ENCODE measurements at regions not wholly inside any gene's neighbourhood (a gene's known extent, or its start where the extent isn't known, plus 50 kb on each side); places are given as distances from the start of the nearest gene placed in this dataset.
A peak's percentile ranks its signal among the peaks of the same experiment; 100 is the strongest.

- H3K36me3 Mint-ChIP-seq (ENCODE audit: insufficient read depth, unreplicated experiment), result no peaks in the 10 kb centered on the region
- ChIA-PET POLR2A (no interaction called here), CTCF (interaction anchor here (0.7 kb wide), 1 partner anchor 503 kb away, joined by 4 read pairs; no protein-coding TSS in a partner anchor)
- H3K4me1 Mint-ChIP-seq (ENCODE audit: insufficient read depth, unreplicated experiment), result peaks cover 4% of the 10 kb centered on the region
- no TSS peak for BruUV-seq (replicated peaks)
- DNase-seq (ENCODE audit: unreplicated experiment), result peak; percentile 66
- H3K4me3 Mint-ChIP-seq (ENCODE audit: unreplicated experiment), result no peak overlapping the region
- intact Hi-C loops (cut with micrococcal nuclease), result no loop called here
- TF ChIP-seq CTCF (IDR thresholded peaks at IDR 0.05; ENCODE audit: unreplicated experiment), result peak; percentile 78
- H3K27me3 Mint-ChIP-seq (ENCODE audit: insufficient read depth, unreplicated experiment), result peaks cover 22% of the 10 kb centered on the region
- no peak overlapping the region for H3K27ac Mint-ChIP-seq (ENCODE audit: low read depth, unreplicated experiment)
- H3K9me3 Mint-ChIP-seq (ENCODE audit: unreplicated experiment), result no peaks in the 10 kb centered on the region
Observed at GRCh38 chr12:131608740-131609690, 101.9 kb upstream of the SFSWAP start.

GRCh38 chr12:131609762-131610161 lies 101.1 kb upstream of the SFSWAP start:
- no peak overlapping the region for H3K27ac Mint-ChIP-seq (ENCODE audit: low read depth, unreplicated experiment)
- H3K9me3 Mint-ChIP-seq (ENCODE audit: unreplicated experiment), result no peaks in the 10 kb centered on the region
- no TSS peak for BruUV-seq (replicated peaks)
- no peaks in the 10 kb centered on the region for H3K36me3 Mint-ChIP-seq (ENCODE audit: insufficient read depth, unreplicated experiment)
- DNase-seq (ENCODE audit: unreplicated experiment), result no peak
- peaks cover 25% of the 10 kb centered on the region for H3K27me3 Mint-ChIP-seq (ENCODE audit: insufficient read depth, unreplicated experiment)
- H3K4me1 Mint-ChIP-seq (ENCODE audit: insufficient read depth, unreplicated experiment), result peaks cover 4% of the 10 kb centered on the region
- POLR2A ChIA-PET, result no interaction called here
- TF ChIP-seq CTCF (IDR thresholded peaks at IDR 0.05; ENCODE audit: unreplicated experiment), result no peak
- CTCF ChIA-PET, result interaction anchor here (0.7 to 1.0 kb wide), 2 partner anchors 156 to 504 kb away, joined by 3 to 4 read pairs; no protein-coding TSS in a partner anchor
- no peak overlapping the region for H3K4me3 Mint-ChIP-seq (ENCODE audit: unreplicated experiment)
- intact Hi-C loops (cut with micrococcal nuclease), result no loop called here

- no TSS peak for BruUV-seq (replicated peaks)
- Mint-ChIP-seq H3K9me3 (ENCODE audit: unreplicated experiment) (no peaks in the 10 kb centered on the region), H3K27ac (ENCODE audit: low read depth, unreplicated experiment) (no peak overlapping the region), H3K27me3 (ENCODE audit: insufficient read depth, unreplicated experiment) (peaks cover 29% of the 10 kb centered on the region), H3K4me3 (ENCODE audit: unreplicated experiment) (no peak overlapping the region), H3K36me3 (ENCODE audit: insufficient read depth, unreplicated experiment) (no peaks in the 10 kb centered on the region), H3K4me1 (ENCODE audit: insufficient read depth, unreplicated experiment) (peaks cover 4% of the 10 kb centered on the region)
- POLR2A ChIA-PET, result no interaction called here
- CTCF ChIA-PET, result interaction anchor here (0.6 to 1.0 kb wide), 2 partner anchors 64 to 156 kb away, joined by 3 read pairs; no protein-coding TSS in a partner anchor
- DNase-seq (ENCODE audit: unreplicated experiment), result no peak
- intact Hi-C loops (cut with micrococcal nuclease), result no loop called here
- no peak for TF ChIP-seq CTCF (IDR thresholded peaks at IDR 0.05; ENCODE audit: unreplicated experiment)
Observed at GRCh38 chr12:131610181-131610580, 100.7 kb upstream of the SFSWAP start.

- Mint-ChIP-seq H3K27me3 (ENCODE audit: insufficient read depth, unreplicated experiment) (peaks cover 31% of the 10 kb centered on the region), H3K4me1 (ENCODE audit: insufficient read depth, unreplicated experiment) (peaks cover 3% of the 10 kb centered on the region), H3K36me3 (ENCODE audit: insufficient read depth, unreplicated experiment) (no peaks in the 10 kb centered on the region), H3K4me3 (ENCODE audit: unreplicated experiment) (no peak overlapping the region), H3K9me3 (ENCODE audit: unreplicated experiment) (no peaks in the 10 kb centered on the region), H3K27ac (ENCODE audit: low read depth, unreplicated experiment) (no peak overlapping the region)
- no peak for TF ChIP-seq CTCF (IDR thresholded peaks at IDR 0.05; ENCODE audit: unreplicated experiment)
- ChIA-PET CTCF (interaction anchor here (0.6 kb wide), 1 partner anchor 63 kb away, joined by 3 read pairs; no protein-coding TSS in a partner anchor), POLR2A (no interaction called here)
- intact Hi-C loops (cut with micrococcal nuclease), result no loop called here
- no peak for DNase-seq (ENCODE audit: unreplicated experiment)
- BruUV-seq (replicated peaks), result no TSS peak
Observed at GRCh38 chr12:131610891-131611290, 100.0 kb upstream of the SFSWAP start.

All from MCF 10A (cell line).